Liver (tissue), 8 donors: ENCODE measurements at regions not wholly inside any gene's neighbourhood (a gene's known extent, or its start where the extent isn't known, plus 50 kb on each side); places are given as distances from the start of the nearest gene placed in this dataset.

Experiments
- DNase-seq: peaks from one replicate; pipeline ENCODE4 v3.0.0-alpha.2; 2017; ENCODE audit warnings: low spot score
- H3K27ac ChIP-seq, 2 donors: one replicate each; pipeline ENCODE4 v1.7.0; 2013; ENCODE audit warnings: inconsistent platforms in 2 of 2, low read length in 2 of 2, control low read depth in 1 of 2, low read depth in 1 of 2, mild to moderate bottlenecking in 1 of 2
- H3K27me3 ChIP-seq, 4 donors: one replicate each; pipeline versions ENCODE4 v1.6.1 to v1.7.0; 2013; ENCODE audit warnings: low read length in 3 of 4, inconsistent platforms in 1 of 4, mild to moderate bottlenecking in 1 of 4, moderate library complexity in 1 of 4; ENCODE audit not compliant: control insufficient read depth in 4 of 4, insufficient read depth in 4 of 4
- H3K36me3 ChIP-seq, 4 donors: one replicate each; pipeline versions ENCODE4 v1.6.1 to v1.7.0; 2013; ENCODE audit warnings: low read length in 3 of 4, mild to moderate bottlenecking in 3 of 4, low read depth in 1 of 4, moderate library complexity in 1 of 4; ENCODE audit not compliant: control insufficient read depth in 4 of 4, insufficient read depth in 3 of 4
- H3K4me1 ChIP-seq, 4 donors: one replicate each; pipeline versions ENCODE4 v1.6.1 to v1.7.0; 2013; ENCODE audit warnings: low read length in 3 of 4, mild to moderate bottlenecking in 3 of 4, moderate library complexity in 1 of 4; ENCODE audit not compliant: control insufficient read depth in 4 of 4, insufficient read depth in 4 of 4
- H3K4me3 ChIP-seq, 3 donors: one replicate each; pipeline versions ENCODE4 v1.6.1 to v1.7.0; 2013; ENCODE audit warnings: low read length in 3 of 3, control low read depth in 1 of 3, low read depth in 1 of 3, mild to moderate bottlenecking in 1 of 3
- H3K9ac ChIP-seq, 2 donors: one replicate each; pipeline ENCODE4 v1.7.0; 2013; ENCODE audit warnings: low read length in 2 of 2, mild to moderate bottlenecking in 2 of 2, moderate library complexity in 2 of 2, control low read depth in 1 of 2, low read depth in 1 of 2
- H3K9me3 ChIP-seq, 4 donors: one replicate each; pipeline versions ENCODE4 v1.6.1 to v1.7.0; 2013; ENCODE audit warnings: low read length in 3 of 4; ENCODE audit not compliant: control insufficient read depth in 4 of 4
- ATF3 ChIP-seq: IDR thresholded peaks from 2 replicates; pipeline ENCODE4 v1.6.1; 2016; ENCODE audit warnings: antibody characterized with exemption
- EGR1 ChIP-seq, 2 donors: IDR thresholded peaks; 2 replicates each; pipeline ENCODE4 v1.6.1; 2016 to 2018; ENCODE audit warnings: antibody characterized with exemption in 2 of 2, low read depth in 2 of 2
- FOXA1 ChIP-seq: IDR thresholded peaks from 2 replicates; pipeline ENCODE4 v1.6.1; 2016; ENCODE audit warnings: antibody characterized with exemption
- FOXA2 ChIP-seq: IDR thresholded peaks from 2 replicates; pipeline ENCODE4 v1.6.1; 2016; ENCODE audit warnings: antibody characterized with exemption
- GABPA ChIP-seq, 2 donors: IDR thresholded peaks in 1 of 2; conservative IDR thresholded peaks in 1 of 2; 2 replicates each; pipeline ENCODE4 v1.6.1; 2016; ENCODE audit warnings: antibody characterized with exemption in 2 of 2, mild to moderate bottlenecking in 1 of 2, moderate library complexity in 1 of 2
- HNF4A ChIP-seq, 2 donors: conservative IDR thresholded peaks; 2 replicates each; pipeline ENCODE4 v1.6.1; 2016; ENCODE audit warnings: antibody characterized with exemption in 2 of 2, mild to moderate bottlenecking in 2 of 2
- HNF4G ChIP-seq: IDR thresholded peaks from 2 replicates; pipeline ENCODE4 v1.6.1; 2016; ENCODE audit warnings: antibody characterized with exemption
- JUND ChIP-seq, 2 donors: IDR thresholded peaks; 2 replicates each; pipeline ENCODE4 v1.6.1; 2016; ENCODE audit warnings: antibody characterized with exemption in 2 of 2
- NR2F2 ChIP-seq: IDR thresholded peaks from 2 replicates; pipeline ENCODE4 v1.6.1; 2016; ENCODE audit warnings: antibody characterized with exemption
- RAD21 ChIP-seq, 2 donors: IDR thresholded peaks; 2 replicates each; pipeline ENCODE4 v1.6.1; 2016; ENCODE audit warnings: antibody characterized with exemption in 2 of 2, mild to moderate bottlenecking in 2 of 2
- RXRA ChIP-seq, 2 donors: IDR thresholded peaks; 2 replicates each; pipeline ENCODE4 v1.6.1; 2017 to 2018; ENCODE audit warnings: antibody characterized with exemption in 2 of 2, mild to moderate bottlenecking in 1 of 2
- SP1 ChIP-seq: IDR thresholded peaks from 2 replicates; pipeline ENCODE4 v1.6.1; 2018; ENCODE audit warnings: antibody characterized with exemption, mild to moderate bottlenecking
- TAF1 ChIP-seq: conservative IDR thresholded peaks from 2 replicates; pipeline ENCODE4 v1.6.1; 2016; ENCODE audit warnings: antibody characterized with exemption, mild to moderate bottlenecking
- YY1 ChIP-seq: IDR thresholded peaks from 2 replicates; pipeline ENCODE4 v1.6.1; 2016; ENCODE audit warnings: antibody characterized with exemption, mild to moderate bottlenecking
- WGBS: extraction: QIAGEN DNeasy Blood & Tissue Kit; methylation state at CpG from one replicate; pipeline ENCODE4 v1.1.7; 2013; 5-methylcytosine and 5-hydroxymethylcytosine counted together
- TF ChIP-seq, protein P1 (sequence below): fragments of 150-350 bp; IDR thresholded peaks from 2 replicates; pipeline ENCODE4 v1.5.1; 2017; ENCODE audit warnings: improper control_type of control experiment, low read depth, low read length; ENCODE audit not compliant: missing input control
- TF ChIP-seq, protein P2 (sequence below): IDR thresholded peaks from 2 replicates; pipeline ENCODE4 v1.6.1; 2016; ENCODE audit warnings: antibody characterized with exemption, mild to moderate bottlenecking
- TF ChIP-seq, protein P3 (sequence below): IDR thresholded peaks from 2 replicates; pipeline ENCODE4 v1.6.1; 2016; ENCODE audit warnings: antibody characterized with exemption
- TF ChIP-seq, protein P4 (sequence below): IDR thresholded peaks from 2 replicates; pipeline ENCODE4 v1.6.1; 2016; ENCODE audit warnings: antibody characterized with exemption
- donor health status: healthy.
- donor health status: healthy.
- donor health status: healthy.
- donor health status: healthy.
- donor health status: healthy.

GRCh38 chr9:90408659-90409058 lies 234.0 kb downstream of the DIRAS2 start:
- TF ChIP-seq ATF3 (no peak), YY1 (no peak), TAF1 (no peak), GABPA (IDR thresholded peaks at IDR 0.05 in 1 of 2, conservative IDR thresholded peaks at IDR 0.05 in 1 of 2) (no peak), SP1 (no peak), RXRA (IDR thresholded peaks at IDR 0.05) (no peak), HNF4G (no peak), FOXA2 (no peak), RAD21 (IDR thresholded peaks at IDR 0.05) (no peak), FOXA1 (no peak), NR2F2 (no peak), JUND (IDR thresholded peaks at IDR 0.05) (no peak), EGR1 (IDR thresholded peaks at IDR 0.05; ENCODE audit: low read depth in 2 of 2) (no peak), HNF4A (conservative IDR thresholded peaks at IDR 0.05) (no peak)
- TF ChIP-seq, protein P1, sequence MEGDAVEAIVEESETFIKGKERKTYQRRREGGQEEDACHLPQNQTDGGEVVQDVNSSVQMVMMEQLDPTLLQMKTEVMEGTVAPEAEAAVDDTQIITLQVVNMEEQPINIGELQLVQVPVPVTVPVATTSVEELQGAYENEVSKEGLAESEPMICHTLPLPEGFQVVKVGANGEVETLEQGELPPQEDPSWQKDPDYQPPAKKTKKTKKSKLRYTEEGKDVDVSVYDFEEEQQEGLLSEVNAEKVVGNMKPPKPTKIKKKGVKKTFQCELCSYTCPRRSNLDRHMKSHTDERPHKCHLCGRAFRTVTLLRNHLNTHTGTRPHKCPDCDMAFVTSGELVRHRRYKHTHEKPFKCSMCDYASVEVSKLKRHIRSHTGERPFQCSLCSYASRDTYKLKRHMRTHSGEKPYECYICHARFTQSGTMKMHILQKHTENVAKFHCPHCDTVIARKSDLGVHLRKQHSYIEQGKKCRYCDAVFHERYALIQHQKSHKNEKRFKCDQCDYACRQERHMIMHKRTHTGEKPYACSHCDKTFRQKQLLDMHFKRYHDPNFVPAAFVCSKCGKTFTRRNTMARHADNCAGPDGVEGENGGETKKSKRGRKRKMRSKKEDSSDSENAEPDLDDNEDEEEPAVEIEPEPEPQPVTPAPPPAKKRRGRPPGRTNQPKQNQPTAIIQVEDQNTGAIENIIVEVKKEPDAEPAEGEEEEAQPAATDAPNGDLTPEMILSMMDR: no peak
- TF ChIP-seq, protein P2, sequence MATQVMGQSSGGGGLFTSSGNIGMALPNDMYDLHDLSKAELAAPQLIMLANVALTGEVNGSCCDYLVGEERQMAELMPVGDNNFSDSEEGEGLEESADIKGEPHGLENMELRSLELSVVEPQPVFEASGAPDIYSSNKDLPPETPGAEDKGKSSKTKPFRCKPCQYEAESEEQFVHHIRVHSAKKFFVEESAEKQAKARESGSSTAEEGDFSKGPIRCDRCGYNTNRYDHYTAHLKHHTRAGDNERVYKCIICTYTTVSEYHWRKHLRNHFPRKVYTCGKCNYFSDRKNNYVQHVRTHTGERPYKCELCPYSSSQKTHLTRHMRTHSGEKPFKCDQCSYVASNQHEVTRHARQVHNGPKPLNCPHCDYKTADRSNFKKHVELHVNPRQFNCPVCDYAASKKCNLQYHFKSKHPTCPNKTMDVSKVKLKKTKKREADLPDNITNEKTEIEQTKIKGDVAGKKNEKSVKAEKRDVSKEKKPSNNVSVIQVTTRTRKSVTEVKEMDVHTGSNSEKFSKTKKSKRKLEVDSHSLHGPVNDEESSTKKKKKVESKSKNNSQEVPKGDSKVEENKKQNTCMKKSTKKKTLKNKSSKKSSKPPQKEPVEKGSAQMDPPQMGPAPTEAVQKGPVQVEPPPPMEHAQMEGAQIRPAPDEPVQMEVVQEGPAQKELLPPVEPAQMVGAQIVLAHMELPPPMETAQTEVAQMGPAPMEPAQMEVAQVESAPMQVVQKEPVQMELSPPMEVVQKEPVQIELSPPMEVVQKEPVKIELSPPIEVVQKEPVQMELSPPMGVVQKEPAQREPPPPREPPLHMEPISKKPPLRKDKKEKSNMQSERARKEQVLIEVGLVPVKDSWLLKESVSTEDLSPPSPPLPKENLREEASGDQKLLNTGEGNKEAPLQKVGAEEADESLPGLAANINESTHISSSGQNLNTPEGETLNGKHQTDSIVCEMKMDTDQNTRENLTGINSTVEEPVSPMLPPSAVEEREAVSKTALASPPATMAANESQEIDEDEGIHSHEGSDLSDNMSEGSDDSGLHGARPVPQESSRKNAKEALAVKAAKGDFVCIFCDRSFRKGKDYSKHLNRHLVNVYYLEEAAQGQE: no peak
- TF ChIP-seq, protein P3, sequence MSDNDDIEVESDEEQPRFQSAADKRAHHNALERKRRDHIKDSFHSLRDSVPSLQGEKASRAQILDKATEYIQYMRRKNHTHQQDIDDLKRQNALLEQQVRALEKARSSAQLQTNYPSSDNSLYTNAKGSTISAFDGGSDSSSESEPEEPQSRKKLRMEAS: no peak
- TF ChIP-seq, protein P4, sequence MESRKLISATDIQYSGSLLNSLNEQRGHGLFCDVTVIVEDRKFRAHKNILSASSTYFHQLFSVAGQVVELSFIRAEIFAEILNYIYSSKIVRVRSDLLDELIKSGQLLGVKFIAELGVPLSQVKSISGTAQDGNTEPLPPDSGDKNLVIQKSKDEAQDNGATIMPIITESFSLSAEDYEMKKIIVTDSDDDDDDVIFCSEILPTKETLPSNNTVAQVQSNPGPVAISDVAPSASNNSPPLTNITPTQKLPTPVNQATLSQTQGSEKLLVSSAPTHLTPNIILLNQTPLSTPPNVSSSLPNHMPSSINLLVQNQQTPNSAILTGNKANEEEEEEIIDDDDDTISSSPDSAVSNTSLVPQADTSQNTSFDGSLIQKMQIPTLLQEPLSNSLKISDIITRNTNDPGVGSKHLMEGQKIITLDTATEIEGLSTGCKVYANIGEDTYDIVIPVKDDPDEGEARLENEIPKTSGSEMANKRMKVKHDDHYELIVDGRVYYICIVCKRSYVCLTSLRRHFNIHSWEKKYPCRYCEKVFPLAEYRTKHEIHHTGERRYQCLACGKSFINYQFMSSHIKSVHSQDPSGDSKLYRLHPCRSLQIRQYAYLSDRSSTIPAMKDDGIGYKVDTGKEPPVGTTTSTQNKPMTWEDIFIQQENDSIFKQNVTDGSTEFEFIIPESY: no peak
- WGBS: 74% methylated on average over 3 of the region's 3 CpGs

More at GRCh38 chr9:90408659-90409058, 234.0 kb downstream of the DIRAS2 start:
- no peak overlapping the region for H3K27ac ChIP-seq
- H3K9ac ChIP-seq: no peak overlapping the region
- no peak for DNase-seq
- no peak overlapping the region for H3K4me3 ChIP-seq
- H3K27me3 ChIP-seq: peaks cover 0 to 3% (median 0%) of the 10 kb centered on the region in 4 donors
- peaks cover 0 to 4% (median 3%) of the 10 kb centered on the region in 4 donors for H3K9me3 ChIP-seq
- no peaks in the 10 kb centered on the region for H3K4me1 ChIP-seq
- H3K36me3 ChIP-seq: no peaks in the 10 kb centered on the region
